ENCODE measurements at regions not wholly inside any gene's neighbourhood (a gene's known extent, or its start where the extent isn't known, plus 50 kb on each side); places are given as distances from the start of the nearest gene placed in this dataset.

- Histone ChIP-seq H3K9me3 (ENCODE audit: insufficient read depth, low read length) (no peaks in the 10 kb centered on the region), H2AFZ (ENCODE audit: low read depth, low read length, severe bottlenecking) (no peak overlapping the region), H3K9ac (ENCODE audit: low read length) (no peak overlapping the region), H3K9me2 (replicated peaks; ENCODE audit: insufficient read depth, low read length) (no peaks in the 10 kb centered on the region), H4K20me1 (ENCODE audit: low read depth, low read length) (no peaks in the 10 kb centered on the region), H3K79me2 (ENCODE audit: insufficient read depth, low read length) (no peaks in the 10 kb centered on the region), H3F3A (ENCODE audit: insufficient read depth) (no peaks in the 10 kb centered on the region), H3K27me3 (ENCODE audit: low read length) (no peaks in the 10 kb centered on the region), H3K4me2 (ENCODE audit: low read depth, low read length, poor library complexity, severe bottlenecking) (no peak overlapping the region), H3K4me3 (ENCODE audit: insufficient read depth, low read length, poor library complexity, severe bottlenecking) (no peak overlapping the region), H3K27ac (ENCODE audit: low read depth, low read length) (no peak overlapping the region), H3K36me3 (ENCODE audit: low read length) (no peaks in the 10 kb centered on the region)
- TF ChIP-seq CTCF (IDR thresholded peaks at IDR 0.05; ENCODE audit: insufficient read depth, low read length, poor library complexity, severe bottlenecking) (no peak), EZH2phosphoT487 (conservative IDR thresholded peaks at IDR 0.05; ENCODE audit: low read length) (no peak)
Measured at GRCh38 chr2:65876114-65876513, 443.7 kb upstream of the SPRED2 start.

- TF ChIP-seq CTCF (IDR thresholded peaks at IDR 0.05; ENCODE audit: insufficient read depth, low read length, poor library complexity, severe bottlenecking) = no peak
- no peak for TF ChIP-seq EZH2phosphoT487 (conservative IDR thresholded peaks at IDR 0.05; ENCODE audit: low read length)
- Histone ChIP-seq H3K79me2 (ENCODE audit: insufficient read depth, low read length) (no peaks in the 10 kb centered on the region), H3K4me2 (ENCODE audit: low read depth, low read length, poor library complexity, severe bottlenecking) (no peak overlapping the region), H3K27me3 (ENCODE audit: low read length) (no peaks in the 10 kb centered on the region), H3K9me3 (ENCODE audit: insufficient read depth, low read length) (no peaks in the 10 kb centered on the region), H3F3A (ENCODE audit: insufficient read depth) (no peaks in the 10 kb centered on the region), H3K27ac (ENCODE audit: low read depth, low read length) (no peak overlapping the region), H3K36me3 (ENCODE audit: low read length) (no peaks in the 10 kb centered on the region), H2AFZ (ENCODE audit: low read depth, low read length, severe bottlenecking) (no peak overlapping the region), H4K20me1 (ENCODE audit: low read depth, low read length) (no peaks in the 10 kb centered on the region), H3K9me2 (replicated peaks; ENCODE audit: insufficient read depth, low read length) (no peaks in the 10 kb centered on the region), H3K4me3 (ENCODE audit: insufficient read depth, low read length, poor library complexity, severe bottlenecking) (no peak overlapping the region), H3K9ac (ENCODE audit: low read length) (no peak overlapping the region)
Measured at GRCh38 chr2:65870826-65871225, 438.4 kb upstream of the SPRED2 start.

- TF ChIP-seq CTCF (IDR thresholded peaks at IDR 0.05; ENCODE audit: insufficient read depth, low read length, poor library complexity, severe bottlenecking) (no peak), EZH2phosphoT487 (conservative IDR thresholded peaks at IDR 0.05; ENCODE audit: low read length) (no peak)
- no peaks in the 10 kb centered on the region for H3K79me2 ChIP-seq (ENCODE audit: insufficient read depth, low read length)
- no peak overlapping the region for H3K9ac ChIP-seq (ENCODE audit: low read length)
- no peaks in the 10 kb centered on the region for H3K9me3 ChIP-seq (ENCODE audit: insufficient read depth, low read length)
- no peak overlapping the region for H2AFZ ChIP-seq (ENCODE audit: low read depth, low read length, severe bottlenecking)
- no peaks in the 10 kb centered on the region for H3K36me3 ChIP-seq (ENCODE audit: low read length)
- H3K27ac ChIP-seq (ENCODE audit: low read depth, low read length) = no peak overlapping the region
- no peak overlapping the region for H3K4me2 ChIP-seq (ENCODE audit: low read depth, low read length, poor library complexity, severe bottlenecking)
- H3K27me3 ChIP-seq (ENCODE audit: low read length) = no peaks in the 10 kb centered on the region
- H4K20me1 ChIP-seq (ENCODE audit: low read depth, low read length) = no peaks in the 10 kb centered on the region
- H3K4me3 ChIP-seq (ENCODE audit: insufficient read depth, low read length, poor library complexity, severe bottlenecking) = no peak overlapping the region
- no peaks in the 10 kb centered on the region for H3F3A ChIP-seq (ENCODE audit: insufficient read depth)
- H3K9me2 ChIP-seq (replicated peaks; ENCODE audit: insufficient read depth, low read length) = no peaks in the 10 kb centered on the region
Measured at GRCh38 chr2:65869296-65869695, 436.9 kb upstream of the SPRED2 start.

GRCh38 chr2:65868177-65868576 is 435.8 kb upstream of the SPRED2 start:
- H3K4me3 ChIP-seq (ENCODE audit: insufficient read depth, low read length, poor library complexity, severe bottlenecking) = no peak overlapping the region
- no peaks in the 10 kb centered on the region for H3K27me3 ChIP-seq (ENCODE audit: low read length)
- H2AFZ ChIP-seq (ENCODE audit: low read depth, low read length, severe bottlenecking) = no peak overlapping the region
- H3K9me3 ChIP-seq (ENCODE audit: insufficient read depth, low read length) = no peaks in the 10 kb centered on the region
- no peak overlapping the region for H3K27ac ChIP-seq (ENCODE audit: low read depth, low read length)
- no peaks in the 10 kb centered on the region for H4K20me1 ChIP-seq (ENCODE audit: low read depth, low read length)
- no peaks in the 10 kb centered on the region for H3K36me3 ChIP-seq (ENCODE audit: low read length)
- H3K79me2 ChIP-seq (ENCODE audit: insufficient read depth, low read length) = no peaks in the 10 kb centered on the region
- H3K9ac ChIP-seq (ENCODE audit: low read length) = no peak overlapping the region
- TF ChIP-seq CTCF (IDR thresholded peaks at IDR 0.05; ENCODE audit: insufficient read depth, low read length, poor library complexity, severe bottlenecking) (no peak), EZH2phosphoT487 (conservative IDR thresholded peaks at IDR 0.05; ENCODE audit: low read length) (no peak)
- H3K4me2 ChIP-seq (ENCODE audit: low read depth, low read length, poor library complexity, severe bottlenecking) = no peak overlapping the region
- H3K9me2 ChIP-seq (replicated peaks; ENCODE audit: insufficient read depth, low read length) = no peaks in the 10 kb centered on the region
- no peaks in the 10 kb centered on the region for H3F3A ChIP-seq (ENCODE audit: insufficient read depth)
